EL (cell line): ENCODE measurements at regions not wholly inside any gene's neighbourhood (a gene's known extent, or its start where the extent isn't known, plus 50 kb on each side); places are given as distances from the start of the nearest gene placed in this dataset.
"Not testable (repeated sequence)": the region's sequence is repeated elsewhere in the genome, so short reads cannot be mapped to it uniquely, and the experiment has no call there.

Experiments used
- DNase-seq: peaks from one replicate; pipeline ENCODE4 v3.0.0-alpha.2; 2016

- not testable (repeated sequence) for DNase-seq
Observed at GRCh38 chr2:87956613-87957012, 59.7 kb downstream of the RNU2-63P start.

GRCh38 chr2:87949008-87949407, 67.3 kb downstream of the RNU2-63P start:
- not testable (repeated sequence) for DNase-seq

DNA sequence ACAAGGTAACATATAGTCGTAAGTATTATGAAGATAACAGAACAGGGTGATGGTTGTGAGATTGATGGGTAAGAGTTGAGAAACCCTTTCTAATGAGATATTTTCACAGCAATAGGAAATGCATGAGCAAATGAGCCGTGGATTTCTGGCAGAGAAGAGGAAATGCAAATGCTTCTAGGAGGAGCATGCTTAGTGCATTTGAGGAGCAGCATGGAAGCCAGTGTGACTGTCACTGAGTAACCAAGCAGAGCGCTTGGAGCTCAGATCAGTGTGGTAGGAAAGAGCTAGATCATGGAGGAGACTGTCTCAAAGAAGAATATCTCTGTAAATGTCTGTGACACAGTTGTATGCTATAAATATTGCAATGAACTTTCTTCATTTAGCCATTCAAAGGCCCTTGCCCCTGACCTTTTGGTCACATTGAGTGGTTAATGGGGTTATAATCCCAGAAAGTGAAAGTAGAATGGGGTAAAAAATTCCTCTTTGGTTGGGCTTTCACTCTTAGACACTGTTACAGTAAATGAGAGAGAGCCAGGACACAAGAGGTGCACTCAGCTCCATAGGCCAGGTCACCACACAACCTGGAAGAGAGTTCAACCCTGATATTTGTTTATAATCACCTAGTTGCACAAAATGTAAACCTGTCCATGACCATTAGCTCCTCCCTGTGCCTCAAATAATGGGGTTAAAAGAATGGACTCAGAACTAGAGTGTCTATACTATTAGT, 69.5 kb downstream of the RNU2-63P start:
- DNase-seq, result not testable (repeated sequence)

GRCh38 chr2:87939299-87939698, 77.0 kb downstream of the RNU2-63P start:
- DNase-seq, result not testable (repeated sequence)

DNA sequence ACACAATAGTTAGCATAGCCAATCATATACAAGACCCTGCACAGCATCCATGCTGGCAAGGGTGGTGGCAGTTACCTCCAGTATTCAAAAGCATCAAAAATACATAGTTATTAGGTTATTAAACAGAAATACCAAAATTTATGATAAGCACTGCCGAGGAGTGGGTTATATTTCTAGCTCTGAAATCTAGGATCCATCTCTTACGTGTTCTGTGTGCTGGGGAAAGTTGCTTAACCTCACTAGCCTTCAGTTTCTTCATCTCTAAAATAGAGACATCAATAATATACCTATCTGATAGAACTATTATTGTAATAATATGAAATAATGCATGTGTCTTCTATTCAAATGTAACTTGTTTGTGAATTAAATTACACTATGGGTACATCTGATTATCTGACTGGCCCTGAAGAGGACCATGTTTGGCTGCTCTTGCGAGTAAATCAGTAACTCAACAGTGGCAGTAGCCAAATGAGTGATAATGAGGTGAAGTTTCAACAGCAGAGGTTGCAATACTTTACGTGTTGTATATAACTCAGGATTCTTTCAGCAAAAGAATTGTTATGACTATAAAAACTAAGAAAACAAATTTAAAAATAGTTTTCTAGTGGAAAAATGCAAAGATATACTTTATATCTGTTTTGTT, 93.5 kb upstream of the RGPD2 start:
- not testable (repeated sequence) for DNase-seq

- not testable (repeated sequence) for DNase-seq
Observed at GRCh38 chr2:87917194-87917593, 91.6 kb upstream of the RGPD2 start.

- not testable (repeated sequence) for DNase-seq
Observed at GRCh38 chr2:87910848-87911247, 85.3 kb upstream of the RGPD2 start.

- DNase-seq, result not testable (repeated sequence)
Observed at GRCh38 chr2:87909042-87909441, 83.4 kb upstream of the RGPD2 start.

- not testable (repeated sequence) for DNase-seq
Observed at GRCh38 chr2:87907556-87908099, 82.0 kb upstream of the RGPD2 start.

DNA sequence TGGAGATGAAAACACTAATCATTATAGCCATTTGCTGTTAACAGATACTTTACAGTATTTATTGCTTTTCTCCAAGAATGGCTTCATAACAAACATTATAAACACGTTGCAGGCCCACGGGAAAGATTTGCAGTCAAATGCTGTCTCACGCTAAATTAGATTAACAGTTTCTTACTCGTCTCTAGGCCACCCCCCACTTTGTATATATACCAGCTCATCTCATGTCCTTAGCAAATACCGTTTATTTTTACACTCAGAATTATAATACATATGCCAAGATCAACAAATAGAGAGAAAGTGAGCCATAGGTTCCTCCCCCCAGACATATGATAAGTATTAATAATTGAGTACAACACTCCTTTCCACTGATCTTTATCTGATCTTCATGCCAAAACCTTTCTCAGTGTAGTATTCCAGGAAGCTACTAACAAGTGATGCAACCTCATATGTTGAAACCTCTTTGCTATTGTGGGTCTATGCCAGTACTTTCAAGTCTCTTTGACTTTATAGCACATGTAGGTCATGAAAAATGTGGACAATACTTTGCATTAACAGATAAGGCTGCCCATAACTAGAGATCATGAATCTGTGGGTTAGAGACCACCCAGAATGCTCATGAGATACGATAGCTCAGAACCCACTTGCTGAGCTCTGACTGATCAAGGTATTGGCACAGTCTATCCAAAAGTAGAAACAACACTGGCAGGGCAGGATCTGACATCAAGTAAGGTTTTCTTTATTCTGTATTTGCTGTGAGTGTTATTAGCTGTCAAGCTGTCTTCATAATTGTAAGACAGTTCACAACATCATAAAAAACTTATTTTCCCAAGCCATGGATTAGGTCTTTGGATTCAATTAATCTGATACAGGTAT, 77.9 kb upstream of the RGPD2 start:
- peak; percentile 2 for DNase-seq

GRCh38 chr2:87883659-87884058, 58.1 kb upstream of the RGPD2 start:
- not testable (repeated sequence) for DNase-seq
